ENCODE measurements at regions not wholly inside any gene's neighbourhood (a gene's known extent, or its start where the extent isn't known, plus 50 kb on each side); places are given as distances from the start of the nearest gene placed in this dataset.
"Not testable (repeated sequence)": the region's sequence is repeated elsewhere in the genome, so short reads cannot be mapped to it uniquely, and the experiment has no call there.

GRCh38 chr21:5114468-5114867 is 5406.9 kb upstream of the TPTE start:
- TF ChIP-seq POLR2A, POLR2AphosphoS5 (IDR thresholded peaks at IDR 0.05; ENCODE audit: low read depth, low read length): not testable (repeated sequence)

Data from GM12891 (cell line).